H9 (cell line): ENCODE measurements at regions not wholly inside any gene's neighbourhood (a gene's known extent, or its start where the extent isn't known, plus 50 kb on each side); places are given as distances from the start of the nearest gene placed in this dataset.

Experiments
- DNase-seq: peaks from one replicate; pipeline ENCODE4 v3.0.0-alpha.2; 2017
- H2AFZ ChIP-seq: one replicate; pipeline ENCODE4 v1.6.1; 2013; ENCODE audit warnings: mild to moderate bottlenecking, low read length, control low read depth, moderate library complexity
- H2AK5ac ChIP-seq: 2 replicates; pipeline ENCODE4 v1.6.1; 2013; ENCODE audit warnings: low read length, control low read depth, mixed read lengths; ENCODE audit not compliant: insufficient read length
- H2BK120ac ChIP-seq: one replicate; pipeline ENCODE4 v1.6.1; 2013; ENCODE audit warnings: low read depth, mild to moderate bottlenecking, low read length, control low read depth, inconsistent platforms; ENCODE audit not compliant: poor library complexity, severe bottlenecking
- H2BK12ac ChIP-seq: 2 replicates; pipeline ENCODE4 v1.6.1; 2013; ENCODE audit warnings: low read length, control low read depth, mixed read lengths, low read depth; ENCODE audit not compliant: insufficient read length
- H2BK15ac ChIP-seq: 2 replicates; pipeline ENCODE4 v1.6.1; 2013; ENCODE audit warnings: low read depth, low read length, control low read depth
- H2BK20ac ChIP-seq: one replicate; pipeline ENCODE4 v1.6.1; 2013; ENCODE audit warnings: low read depth, mild to moderate bottlenecking, low read length, control low read depth, inconsistent platforms; ENCODE audit not compliant: poor library complexity, severe bottlenecking
- H2BK5ac ChIP-seq: 2 replicates; pipeline ENCODE4 v1.6.1; 2013; ENCODE audit warnings: low read length, control low read depth, mixed read lengths; ENCODE audit not compliant: insufficient read length
- H3K14ac ChIP-seq: 2 replicates; pipeline ENCODE4 v1.6.1; 2013; ENCODE audit warnings: low read length, control low read depth; ENCODE audit not compliant: insufficient read depth
- H3K18ac ChIP-seq: 2 replicates; pipeline ENCODE4 v1.6.1; 2013; ENCODE audit warnings: low read depth, mild to moderate bottlenecking, mixed read lengths, low read length, control low read depth; ENCODE audit not compliant: insufficient read length
- H3K23ac ChIP-seq: 2 replicates; pipeline ENCODE4 v1.6.1; 2013; ENCODE audit warnings: low read length, control low read depth, mixed read lengths, low read depth; ENCODE audit not compliant: insufficient read length
- H3K23me2 ChIP-seq: 2 replicates; pipeline ENCODE4 v1.6.1; 2013; ENCODE audit warnings: low read depth, mild to moderate bottlenecking, mixed read lengths, low read length, control low read depth; ENCODE audit not compliant: insufficient read length, poor library complexity, severe bottlenecking
- H3K27ac ChIP-seq: 2 replicates; pipeline ENCODE4 v1.5.1; 2013; ENCODE audit warnings: low read length, control low read depth, mixed read lengths, low read depth; ENCODE audit not compliant: insufficient read length
- H3K27me3 ChIP-seq: 2 replicates; pipeline ENCODE4 v1.6.1; 2013; ENCODE audit warnings: low read length, control low read depth, inconsistent platforms; ENCODE audit not compliant: insufficient read depth
- H3K4ac ChIP-seq: 2 replicates; pipeline ENCODE4 v1.6.1; 2013; ENCODE audit warnings: low read depth, mild to moderate bottlenecking, control low read depth, inconsistent platforms, low read length, moderate library complexity
- H3K4me1 ChIP-seq: 2 replicates; pipeline ENCODE4 v1.6.1; 2013; ENCODE audit warnings: low read length, control low read depth, inconsistent platforms; ENCODE audit not compliant: insufficient read depth
- H3K4me2 ChIP-seq: 2 replicates; pipeline ENCODE4 v1.6.1; 2013; ENCODE audit warnings: low read length, control low read depth, mixed read lengths; ENCODE audit not compliant: insufficient read length, insufficient read depth
- H3K56ac ChIP-seq: 2 replicates; pipeline ENCODE4 v1.6.1; 2013; ENCODE audit warnings: low read depth, mild to moderate bottlenecking, mixed read lengths, low read length, control low read depth; ENCODE audit not compliant: insufficient read length
- H3K79me1 ChIP-seq: 2 replicates; pipeline ENCODE4 v1.6.1; 2013; ENCODE audit warnings: low read depth, mild to moderate bottlenecking, moderate library complexity, low read length, control low read depth, inconsistent platforms; ENCODE audit not compliant: insufficient read depth, poor library complexity, severe bottlenecking
- H3K79me2 ChIP-seq: 2 replicates; pipeline ENCODE4 v1.6.1; 2013; ENCODE audit warnings: low read length, control low read depth, inconsistent platforms; ENCODE audit not compliant: insufficient read depth
- H3K9ac ChIP-seq: 2 replicates; pipeline ENCODE4 v1.6.1; 2013; ENCODE audit warnings: low read length, control low read depth, mixed read lengths; ENCODE audit not compliant: insufficient read length; ENCODE audit errors: extremely low read depth
- H3K9me3 ChIP-seq: one replicate; pipeline ENCODE4 v1.6.1; 2013; ENCODE audit warnings: low read depth, low read length, inconsistent platforms; ENCODE audit not compliant: control insufficient read depth
- H3T11ph ChIP-seq: one replicate; pipeline ENCODE4 v1.6.1; 2013; ENCODE audit warnings: mild to moderate bottlenecking, low read length, control low read depth, inconsistent platforms
- H4K20me1 ChIP-seq: one replicate; pipeline ENCODE4 v1.6.1; 2013; ENCODE audit not compliant: control insufficient read depth, insufficient read length, insufficient read depth
- H4K5ac ChIP-seq: 2 replicates; pipeline ENCODE4 v1.6.1; 2013; ENCODE audit warnings: low read depth, mild to moderate bottlenecking, mixed read lengths, low read length, control low read depth; ENCODE audit not compliant: insufficient read length
- H4K8ac ChIP-seq: replicated peaks from 2 replicates; pipeline ENCODE4 v1.6.1; 2013; ENCODE audit warnings: low read length, control low read depth, mixed read lengths, low read depth; ENCODE audit not compliant: insufficient read length
- H4K91ac ChIP-seq: 2 replicates; pipeline ENCODE4 v1.6.1; 2013; ENCODE audit warnings: low read depth, mild to moderate bottlenecking, moderate library complexity, mixed read lengths, low read length, control low read depth; ENCODE audit not compliant: insufficient read length
- H3K27ac Mint-ChIP-seq, 3 experiments: 2 replicates in 2 of 3; 3 replicates in 1 of 3; pipeline ENCODE4 v1.8.0; 2020 to 2021; ENCODE audit warnings: mixed read lengths in 3 of 3, mild to moderate bottlenecking in 1 of 3, moderate library complexity in 1 of 3
- H3K27me3 Mint-ChIP-seq: 2 replicates; pipeline ENCODE4 v1.8.0; 2021; ENCODE audit warnings: low read depth, mild to moderate bottlenecking, moderate library complexity, mixed read lengths
- H3K36me3 Mint-ChIP-seq, 3 experiments: 2 replicates in 2 of 3; 3 replicates in 1 of 3; pipeline ENCODE4 v1.8.0; 2020 to 2021; ENCODE audit warnings: low read depth in 3 of 3, mixed read lengths in 3 of 3; ENCODE audit not compliant: insufficient read depth in 1 of 3
- H3K4me1 Mint-ChIP-seq, 2 experiments: 2 replicates each; pipeline ENCODE4 v1.8.0; 2020; ENCODE audit warnings: mixed read lengths in 2 of 2
- H3K4me3 Mint-ChIP-seq, 2 experiments: 2 replicates in 1 of 2; 3 replicates in 1 of 2; pipeline ENCODE4 v1.8.0; 2020 to 2021; ENCODE audit warnings: mild to moderate bottlenecking in 2 of 2, mixed read lengths in 2 of 2, moderate library complexity in 1 of 2
- H3K9me3 Mint-ChIP-seq, 2 experiments: 2 replicates in 1 of 2; 3 replicates in 1 of 2; pipeline ENCODE4 v1.8.0; 2020; ENCODE audit warnings: mild to moderate bottlenecking in 2 of 2, mixed read lengths in 2 of 2, moderate library complexity in 1 of 2
- WGBS: extraction: QIAGEN DNeasy Blood & Tissue Kit; methylation state at CpG from one replicate; pipeline ENCODE4 v1.1.7; 2013; ENCODE audit warnings: missing lambda C conversion rate, low lambda C conversion rate, mixed read lengths; ENCODE audit not compliant: insufficient read length; ENCODE audit errors: extremely low coverage; 5-methylcytosine and 5-hydroxymethylcytosine counted together
- TF ChIP-seq, protein P1 (sequence below): fragments of 200-600 bp; sonication (generic); conservative IDR thresholded peaks from 3 replicates; pipeline ENCODE4 v1.8.0; 2021; ENCODE audit warnings: antibody characterized with exemption, mild to moderate bottlenecking

DNA sequence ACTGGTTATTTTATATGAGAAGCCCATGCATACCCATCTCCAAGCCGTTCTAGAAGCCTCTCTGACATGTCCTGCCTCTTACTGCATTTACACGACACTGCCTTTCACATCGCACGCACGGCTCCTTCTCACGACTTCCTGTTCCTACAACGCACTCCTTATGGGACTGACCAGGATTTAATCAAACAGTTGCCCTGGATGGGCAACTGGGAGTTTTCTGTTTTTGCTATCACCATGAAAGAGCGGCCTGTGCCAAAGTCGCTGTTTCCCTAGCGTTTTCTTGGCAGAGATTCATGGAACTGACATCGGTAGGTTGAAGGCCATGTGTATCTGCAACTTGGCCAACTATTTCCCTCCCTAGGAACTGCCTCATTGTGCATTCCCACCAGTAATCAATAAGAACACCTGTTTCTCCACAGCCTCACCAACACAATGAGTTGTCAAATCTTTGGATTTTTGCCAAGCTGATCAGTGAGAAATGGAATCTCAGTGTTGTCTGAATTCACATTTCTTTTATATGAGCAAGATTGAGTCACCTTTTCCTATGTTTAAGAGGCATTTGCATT lies 97.2 kb upstream of the OTOS start:
- TF ChIP-seq, protein P1, sequence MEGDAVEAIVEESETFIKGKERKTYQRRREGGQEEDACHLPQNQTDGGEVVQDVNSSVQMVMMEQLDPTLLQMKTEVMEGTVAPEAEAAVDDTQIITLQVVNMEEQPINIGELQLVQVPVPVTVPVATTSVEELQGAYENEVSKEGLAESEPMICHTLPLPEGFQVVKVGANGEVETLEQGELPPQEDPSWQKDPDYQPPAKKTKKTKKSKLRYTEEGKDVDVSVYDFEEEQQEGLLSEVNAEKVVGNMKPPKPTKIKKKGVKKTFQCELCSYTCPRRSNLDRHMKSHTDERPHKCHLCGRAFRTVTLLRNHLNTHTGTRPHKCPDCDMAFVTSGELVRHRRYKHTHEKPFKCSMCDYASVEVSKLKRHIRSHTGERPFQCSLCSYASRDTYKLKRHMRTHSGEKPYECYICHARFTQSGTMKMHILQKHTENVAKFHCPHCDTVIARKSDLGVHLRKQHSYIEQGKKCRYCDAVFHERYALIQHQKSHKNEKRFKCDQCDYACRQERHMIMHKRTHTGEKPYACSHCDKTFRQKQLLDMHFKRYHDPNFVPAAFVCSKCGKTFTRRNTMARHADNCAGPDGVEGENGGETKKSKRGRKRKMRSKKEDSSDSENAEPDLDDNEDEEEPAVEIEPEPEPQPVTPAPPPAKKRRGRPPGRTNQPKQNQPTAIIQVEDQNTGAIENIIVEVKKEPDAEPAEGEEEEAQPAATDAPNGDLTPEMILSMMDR: no peak
- H4K20me1 ChIP-seq: no peaks in the 10 kb centered on the region
- H3K23ac ChIP-seq: no peak overlapping the region
- no peak overlapping the region for H4K8ac ChIP-seq
- no peak overlapping the region for H2AK5ac ChIP-seq
- no peak overlapping the region; a peak in 1 of 7 replicates for H3K27ac Mint-ChIP-seq
- H3K4me2 ChIP-seq: no peak overlapping the region
- H4K5ac ChIP-seq: no peak overlapping the region
- no peak overlapping the region for H3K14ac ChIP-seq
- no peak overlapping the region for H2BK5ac ChIP-seq
- no peak overlapping the region for H3K56ac ChIP-seq
- DNase-seq: no peak
- H4K91ac ChIP-seq: no peak overlapping the region
- H3T11ph ChIP-seq: no peak overlapping the region
- no peak overlapping the region for H2BK15ac ChIP-seq
- H3K27me3 ChIP-seq: no peaks in the 10 kb centered on the region
- no peaks in the 10 kb centered on the region for H3K23me2 ChIP-seq
- no peak overlapping the region for H3K4ac ChIP-seq
- H2BK20ac ChIP-seq: no peak overlapping the region
- H3K18ac ChIP-seq: no peak overlapping the region
- H3K9me3 Mint-ChIP-seq: no peaks in the 10 kb centered on the region; a peak in 2 of 5 replicates
- H3K9me3 ChIP-seq: no peaks in the 10 kb centered on the region
- no peak overlapping the region for H2AFZ ChIP-seq
- WGBS: no CpG with 5 or more reads among the region's 11 CpGs
- no peak overlapping the region for H3K9ac ChIP-seq
- no peak overlapping the region for H3K27ac ChIP-seq
- H3K36me3 Mint-ChIP-seq: no peaks in the 10 kb centered on the region; a peak in 1 of 7 replicates
- peaks cover 30% of the 10 kb centered on the region for H3K27me3 Mint-ChIP-seq
- H3K4me1 ChIP-seq: no peaks in the 10 kb centered on the region; the same call in 1 of the 2 replicates
- no peaks in the 10 kb centered on the region for H3K79me1 ChIP-seq
- H3K4me1 Mint-ChIP-seq: peaks cover 3 to 5% of the 10 kb centered on the region in 2 experiments; a peak in 3 of 4 replicates
- H2BK120ac ChIP-seq: no peak overlapping the region
- no peak overlapping the region for H3K4me3 Mint-ChIP-seq
- no peak overlapping the region for H2BK12ac ChIP-seq
- H3K79me2 ChIP-seq: no peaks in the 10 kb centered on the region
